ENCODE measurements at regions not wholly inside any gene's neighbourhood (a gene's known extent, or its start where the extent isn't known, plus 50 kb on each side); places are given as distances from the start of the nearest gene placed in this dataset.
"Not testable (repeated sequence)": the region's sequence is repeated elsewhere in the genome, so short reads cannot be mapped to it uniquely, and the experiment has no call there.

DNA sequence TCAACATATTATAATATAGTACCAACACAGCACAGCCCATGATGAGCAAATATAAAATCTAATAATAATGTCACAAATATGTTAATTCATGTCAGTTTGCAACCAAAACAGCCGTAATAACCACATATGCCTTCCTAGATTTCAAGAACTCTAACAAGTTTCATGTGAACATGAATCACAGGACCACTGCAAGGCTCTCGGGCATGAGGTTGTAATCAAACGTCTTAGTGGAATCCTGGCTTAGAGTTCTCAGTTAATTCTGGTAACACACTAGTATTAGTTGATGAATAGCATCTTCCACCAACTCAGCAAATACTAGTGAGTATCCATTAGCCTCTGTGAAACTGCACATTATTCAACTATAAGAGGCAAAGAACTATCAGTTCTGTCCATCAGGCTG, 379.3 kb upstream of the TENM3 start:
- DNase-seq (ENCODE audit: low spot score) = no peak

DNA sequence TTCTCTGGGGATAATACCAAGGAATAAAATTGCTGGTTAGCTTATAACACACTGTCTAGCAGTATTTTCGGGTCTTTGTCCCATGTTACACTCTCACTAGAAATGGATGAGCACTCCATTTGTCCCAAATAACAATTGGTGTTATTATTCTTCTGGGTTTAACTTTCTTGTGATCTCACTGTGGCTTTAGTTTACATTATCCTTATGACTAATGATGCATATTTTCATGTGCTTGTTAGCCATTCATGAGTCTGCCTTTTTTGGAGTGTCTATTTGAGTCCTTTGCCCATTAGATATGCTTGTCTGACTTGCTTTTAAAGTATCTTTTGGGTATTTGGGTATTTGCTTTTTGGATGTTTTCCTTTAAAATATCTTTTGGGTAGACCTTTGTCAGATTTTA, 372.9 kb upstream of the TENM3 start:
- no peak for DNase-seq (ENCODE audit: low spot score)

DNA sequence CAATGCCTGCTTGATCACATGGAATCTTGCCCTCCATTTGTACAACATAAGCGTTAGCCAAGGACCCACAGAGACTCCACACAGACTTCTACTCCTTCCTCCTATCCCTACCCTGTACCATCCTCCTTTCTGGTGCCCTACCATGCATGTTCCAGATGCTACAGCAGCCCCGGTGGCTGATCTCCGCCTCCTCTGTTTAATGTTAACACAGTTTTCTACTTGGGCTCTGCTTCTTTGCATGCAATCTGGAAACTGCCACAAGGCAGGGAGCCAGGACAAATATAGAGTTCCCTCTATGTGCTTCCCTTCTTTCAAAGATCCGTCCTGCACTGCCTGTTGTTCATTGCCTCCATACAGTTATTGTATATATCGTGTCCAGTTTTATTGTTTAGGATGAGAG, 368.6 kb upstream of the TENM3 start:
- no peak for DNase-seq (ENCODE audit: low spot score)

DNA sequence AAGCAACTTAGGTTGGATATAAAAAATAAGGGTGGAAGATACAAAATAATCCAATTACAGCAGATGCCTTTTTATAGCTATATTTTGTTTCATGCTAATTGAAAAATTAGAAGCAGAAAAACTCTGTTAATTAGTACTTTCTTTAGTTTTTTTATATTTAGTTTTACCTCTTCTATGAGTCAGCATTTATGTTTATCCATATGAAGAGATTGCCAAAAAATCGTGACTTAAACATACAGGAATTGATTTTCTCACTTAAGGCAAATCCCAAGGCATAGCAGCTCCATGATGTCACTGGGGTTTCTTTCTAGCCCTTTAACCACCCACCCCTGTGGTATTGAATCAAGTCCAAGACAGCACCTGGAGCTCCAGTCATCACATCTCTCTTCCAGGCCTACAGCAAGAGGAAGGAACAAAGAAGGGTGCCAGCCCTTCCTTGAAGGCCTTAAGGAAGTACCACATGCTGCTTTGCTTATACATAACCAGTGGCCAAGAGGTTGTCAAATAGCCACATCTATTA, 365.8 kb upstream of the TENM3 start:
- DNase-seq (ENCODE audit: low spot score) = no peak

DNA sequence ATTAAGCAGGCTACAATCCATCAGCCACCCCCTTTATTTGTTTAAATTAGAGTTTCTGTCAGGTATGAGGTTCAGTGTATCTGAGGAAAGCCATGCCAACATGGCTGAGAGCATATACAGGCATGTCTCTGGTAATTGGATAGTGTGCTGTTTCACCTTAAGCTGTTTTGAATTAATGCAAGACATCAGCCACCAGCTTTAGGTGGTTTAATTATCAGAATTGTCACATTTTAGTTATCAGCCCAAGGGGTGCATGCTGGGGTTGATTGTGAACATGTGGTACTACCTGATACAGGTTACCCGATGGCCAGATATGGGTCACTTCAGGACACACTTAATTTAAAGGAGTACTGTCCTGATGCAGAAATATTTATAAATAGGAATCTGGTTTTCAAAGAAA, 353.2 kb upstream of the TENM3 start:
- no peak for DNase-seq (ENCODE audit: low spot score)

DNA sequence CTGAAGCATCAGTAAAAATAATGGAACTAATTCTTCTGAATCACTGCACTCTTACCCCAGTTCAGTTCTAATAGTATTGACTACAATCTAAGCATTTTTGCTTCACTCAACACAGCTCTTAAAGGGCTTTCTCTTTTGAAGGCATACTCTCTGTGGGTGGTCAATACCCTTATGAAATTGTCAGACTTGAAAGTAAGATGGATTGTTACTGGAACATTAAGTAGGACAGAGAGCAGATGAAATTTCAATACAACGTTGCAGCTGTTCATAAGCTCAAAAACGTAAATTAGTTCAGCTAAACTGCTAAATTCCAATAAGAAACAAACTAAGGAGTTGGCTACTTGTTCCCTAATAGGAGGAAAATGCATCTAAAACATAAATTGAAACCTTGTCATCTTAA, 352.3 kb upstream of the TENM3 start:
- DNase-seq (ENCODE audit: low spot score) = no peak

DNA sequence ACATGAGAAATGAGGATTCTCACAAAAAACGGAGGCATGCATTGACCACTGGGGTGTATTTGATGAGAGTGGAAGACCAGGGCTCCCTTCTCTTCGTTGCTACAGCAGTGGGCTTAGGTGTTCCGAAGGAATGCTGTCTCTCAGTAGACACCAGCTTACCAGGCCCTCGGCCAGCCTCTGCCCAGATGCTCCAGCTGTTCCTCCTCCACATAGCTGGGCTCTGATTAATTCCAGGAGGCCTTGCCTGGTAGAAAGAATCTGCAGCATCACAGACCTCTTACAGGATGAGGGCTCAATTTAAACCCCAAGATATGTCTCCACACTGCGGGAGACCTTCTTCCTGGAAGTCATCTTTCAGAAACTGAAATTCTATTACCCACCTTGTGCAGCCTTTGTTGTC, 346.6 kb upstream of the TENM3 start:
- no peak for DNase-seq (ENCODE audit: low spot score)

DNA sequence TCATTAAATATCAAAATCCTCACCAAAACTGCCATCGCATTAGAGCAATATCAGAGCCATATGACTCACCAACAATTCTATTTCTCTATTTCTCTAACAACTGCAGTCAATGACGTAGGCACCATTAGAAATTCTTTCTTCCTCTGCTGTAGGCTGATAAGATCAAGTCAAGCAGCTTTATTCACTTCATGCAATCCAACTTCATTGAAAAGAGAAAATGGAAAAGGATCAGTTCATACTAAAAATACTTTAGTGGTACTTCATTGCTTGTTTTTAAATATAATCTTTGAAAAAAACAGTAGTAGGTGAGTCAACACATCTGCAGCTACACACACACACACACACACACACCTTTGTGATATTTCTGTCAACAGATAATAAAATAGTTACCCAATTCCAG, 345.3 kb upstream of the TENM3 start:
- DNase-seq (ENCODE audit: low spot score) = no peak

DNA sequence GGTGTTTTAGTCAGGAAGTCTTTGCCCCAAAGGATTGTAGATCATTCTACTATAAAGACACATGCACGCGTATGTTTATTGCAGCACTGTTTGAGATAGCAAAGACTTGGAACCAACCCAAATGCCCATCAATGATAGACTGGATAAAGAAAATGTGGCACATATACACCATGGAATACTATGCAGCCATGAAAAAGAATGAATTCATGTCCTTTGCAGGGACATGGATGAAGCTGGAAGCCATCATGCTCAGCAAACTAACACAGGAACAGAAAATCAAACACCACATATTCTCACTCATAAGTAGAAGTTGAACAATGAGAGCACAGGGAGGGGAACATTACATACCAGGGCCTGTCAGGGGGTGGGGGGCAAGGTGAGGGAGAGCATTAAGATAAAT, 340.8 kb upstream of the TENM3 start:
- DNase-seq (ENCODE audit: low spot score) = not testable (repeated sequence)

DNA sequence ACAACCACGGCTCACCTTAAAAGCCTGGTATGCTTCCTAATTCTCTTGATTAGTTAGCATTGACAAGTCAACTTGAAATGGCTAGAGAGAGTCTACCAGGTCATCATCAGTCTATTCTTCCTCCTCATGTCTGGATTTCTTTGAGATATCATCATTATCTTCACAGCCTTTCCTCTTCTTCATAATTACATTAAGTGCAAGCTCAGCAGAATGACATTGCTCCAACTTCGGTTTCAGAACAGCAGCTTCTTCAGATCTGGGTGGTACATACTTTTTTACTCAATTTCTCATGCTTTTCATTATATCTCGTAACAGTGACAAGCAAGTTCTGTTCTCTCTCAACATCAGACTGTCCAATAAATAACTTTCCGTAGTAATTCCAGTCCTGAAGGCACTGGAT, 337.5 kb upstream of the TENM3 start:
- no peak for DNase-seq (ENCODE audit: low spot score)

DNA sequence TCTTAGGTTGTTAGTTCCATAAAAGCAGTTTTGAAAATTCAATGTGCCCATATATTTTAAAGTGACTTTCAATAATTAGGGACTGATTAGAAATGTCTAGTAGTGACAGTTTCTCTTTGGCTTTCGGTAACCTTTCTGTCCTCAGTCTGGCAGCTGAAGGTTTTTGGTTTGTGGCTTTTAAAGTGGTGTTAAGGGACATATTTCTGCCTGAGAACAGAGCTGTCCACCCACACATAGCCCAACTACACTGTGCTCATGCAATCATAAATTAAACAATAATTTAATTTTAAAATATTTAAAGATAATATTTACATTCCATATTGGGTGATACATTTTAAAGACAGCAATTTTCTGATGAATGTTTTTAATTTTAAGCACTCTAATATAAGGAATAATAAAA, 335.0 kb upstream of the TENM3 start:
- DNase-seq (ENCODE audit: low spot score) = no peak

DNA sequence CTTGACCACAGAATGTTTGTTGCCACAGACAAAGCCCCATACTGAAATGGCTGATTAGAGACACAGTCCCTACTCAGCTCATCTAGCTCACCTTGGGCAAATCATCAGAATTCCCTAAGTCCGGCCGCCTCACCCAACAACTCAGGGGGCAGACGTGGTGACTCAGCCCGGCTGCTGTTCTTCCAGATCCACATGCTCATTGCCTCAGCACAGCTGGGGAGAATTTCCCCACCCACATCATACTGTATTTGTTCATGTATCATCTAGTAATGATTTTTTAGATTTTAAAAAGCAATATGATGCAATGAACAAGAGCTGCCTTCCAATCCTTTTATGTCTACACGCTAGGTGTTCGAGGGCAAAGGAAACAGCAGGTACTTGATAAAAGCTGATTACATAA, 333.8 kb upstream of the TENM3 start:
- DNase-seq (ENCODE audit: low spot score) = no peak

DNA sequence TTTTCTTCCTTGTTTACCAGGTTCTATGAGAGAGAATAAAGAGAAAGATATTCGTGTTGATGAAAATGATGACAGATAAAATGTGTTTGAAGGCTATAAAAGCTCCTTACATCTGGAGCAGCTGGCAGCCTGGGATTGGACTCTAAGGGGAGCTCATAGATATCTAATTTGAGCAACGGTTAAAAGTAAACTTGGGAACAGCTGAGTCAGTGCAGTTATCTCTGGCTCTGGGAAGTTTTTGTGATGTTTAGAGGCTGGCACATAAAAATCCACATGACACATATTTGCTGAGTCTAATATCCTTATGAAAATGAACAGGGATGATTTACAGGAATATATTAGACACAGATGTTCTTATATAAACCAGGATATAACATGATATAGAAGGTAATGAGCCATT, 331.8 kb upstream of the TENM3 start:
- DNase-seq (ENCODE audit: low spot score) = no peak

DNA sequence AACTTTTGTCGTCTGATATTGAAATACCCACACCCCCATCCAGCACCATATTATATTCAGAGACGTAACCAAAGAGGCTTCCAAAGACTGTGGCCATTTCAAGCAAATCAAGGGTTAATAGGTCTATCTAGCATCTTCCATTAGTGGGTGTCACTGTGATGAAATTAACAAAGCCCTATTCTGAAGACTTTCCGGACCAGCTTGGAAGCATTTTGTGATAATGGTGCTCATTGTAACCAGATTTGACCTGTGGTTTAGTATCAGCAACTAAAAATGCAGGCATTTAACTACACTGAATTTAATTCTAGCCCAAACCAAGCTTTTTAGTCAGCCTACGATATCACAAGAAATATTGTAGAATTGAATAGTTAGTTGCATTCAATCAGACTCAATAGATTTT, 309.7 kb upstream of the TENM3 start:
- DNase-seq (ENCODE audit: low spot score) = no peak

DNA sequence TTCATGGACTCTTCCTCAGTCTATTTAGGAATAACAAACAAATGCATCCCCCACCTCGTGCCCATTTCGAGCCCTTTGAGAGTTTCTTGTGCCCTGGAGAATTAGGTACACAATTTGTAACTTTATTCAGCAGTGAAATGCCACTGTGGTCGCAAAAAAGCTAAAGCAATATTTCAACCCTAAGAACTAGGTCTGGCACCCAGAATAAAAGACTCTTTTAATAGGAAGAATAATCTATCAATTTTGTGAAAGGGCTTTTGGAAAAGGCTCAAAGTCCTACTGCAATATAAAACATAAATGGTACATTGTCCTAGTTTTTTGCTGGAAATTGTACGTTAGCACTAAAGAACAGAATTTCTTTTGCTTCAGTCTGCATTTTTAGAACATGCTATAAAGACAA, 304.6 kb upstream of the TENM3 start:
- no peak for DNase-seq (ENCODE audit: low spot score)

DNA sequence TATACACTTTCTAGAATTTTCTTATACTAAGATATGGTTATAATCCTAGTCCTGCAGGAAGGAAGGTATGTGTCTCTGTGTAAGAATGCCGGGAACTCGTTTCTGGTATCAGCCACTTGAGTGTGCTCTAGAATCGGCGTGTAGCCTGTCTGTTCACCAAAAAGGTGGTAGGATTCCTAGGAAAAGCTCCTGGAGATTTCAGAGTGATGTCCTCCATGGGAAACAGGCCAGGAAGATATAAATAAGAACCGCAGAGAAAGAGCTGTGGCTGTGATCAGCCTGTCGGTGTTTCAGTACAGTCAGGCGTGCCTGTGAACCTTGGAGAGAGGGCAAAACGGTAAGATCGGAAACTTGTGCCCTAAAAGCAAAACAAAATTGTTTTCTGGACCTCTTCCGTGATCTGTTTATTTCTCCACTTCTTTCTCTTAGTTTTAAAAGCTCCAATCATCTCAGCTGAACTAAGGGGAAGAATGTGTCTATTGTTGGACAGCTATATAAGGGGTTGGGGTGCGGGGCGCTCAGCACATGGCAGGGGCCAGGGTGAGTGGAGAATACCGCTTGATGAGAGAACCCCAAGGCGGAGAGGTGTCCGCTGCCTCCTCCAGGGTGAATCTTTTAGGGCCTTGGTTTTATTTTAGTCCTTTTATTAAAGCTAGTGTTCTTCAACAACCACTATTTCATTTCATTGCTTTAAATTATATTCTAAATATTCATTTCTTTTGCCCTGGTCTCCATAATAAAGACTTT, 303.8 kb upstream of the TENM3 start:
- DNase-seq (ENCODE audit: low spot score) = no peak

DNA sequence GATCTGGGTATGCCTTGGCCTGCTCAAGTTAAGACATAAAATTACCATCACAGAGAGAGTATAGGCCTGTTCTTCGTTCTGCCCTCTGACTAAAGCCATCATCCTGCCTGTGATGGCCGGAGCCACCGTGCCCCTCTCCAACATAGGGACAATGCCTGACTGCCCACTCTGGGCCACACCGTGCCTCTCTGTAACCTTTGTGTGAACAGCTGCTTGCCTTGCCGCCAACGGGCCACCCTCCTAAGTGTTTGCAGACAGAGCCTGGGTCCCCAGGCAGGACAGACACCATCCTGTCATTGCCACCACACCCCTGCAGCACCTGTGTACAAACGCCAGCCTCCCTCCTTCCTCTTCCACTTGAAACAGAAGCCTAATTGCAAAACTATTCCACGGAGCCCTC, 298.7 kb upstream of the TENM3 start:
- no peak for DNase-seq (ENCODE audit: low spot score)

DNA sequence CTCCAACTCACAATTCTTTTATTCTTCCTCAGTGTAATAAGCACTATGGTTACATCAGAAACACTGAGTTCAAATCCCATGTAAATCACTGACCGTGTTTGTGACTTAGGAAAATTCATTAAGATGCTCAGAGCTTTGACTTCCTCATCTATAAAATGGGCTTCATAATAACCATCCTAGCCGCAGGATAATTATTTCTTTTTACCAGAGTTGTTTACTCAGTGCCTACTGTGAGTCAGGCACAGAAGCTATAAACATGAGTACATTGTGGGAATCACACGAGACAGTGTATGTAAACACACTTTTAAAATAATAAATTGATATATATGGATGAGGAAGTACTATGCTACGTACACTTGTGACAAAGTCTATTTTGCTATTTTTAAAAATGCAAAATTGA, 296.3 kb upstream of the TENM3 start:
- no peak for DNase-seq (ENCODE audit: low spot score)

DNA sequence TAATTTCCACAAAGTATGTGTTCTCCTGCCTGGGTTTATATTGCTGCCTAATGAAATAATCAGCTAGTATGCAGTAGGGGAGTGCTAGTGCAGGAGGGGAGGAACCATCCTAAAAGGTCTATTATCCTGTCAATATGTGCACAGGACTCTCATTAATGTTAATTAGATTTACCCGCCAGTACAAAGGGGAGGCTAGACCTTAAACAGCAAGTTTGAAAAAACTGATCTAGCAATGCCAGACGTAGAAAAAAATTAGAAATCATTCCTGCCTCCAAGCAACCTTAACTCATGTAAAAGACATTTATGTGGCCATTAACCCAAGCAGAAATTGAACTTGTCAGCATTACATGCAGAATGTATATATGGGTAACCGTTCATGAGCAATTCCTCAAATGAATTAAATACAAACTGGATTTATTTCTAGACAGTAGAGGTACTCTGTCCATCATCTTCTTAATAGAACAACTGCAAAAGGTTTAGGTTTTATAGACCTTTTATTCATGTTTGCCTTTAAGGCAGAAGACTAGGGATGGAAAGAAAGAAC, 294.3 kb upstream of the TENM3 start:
- DNase-seq (ENCODE audit: low spot score) = no peak

DNA sequence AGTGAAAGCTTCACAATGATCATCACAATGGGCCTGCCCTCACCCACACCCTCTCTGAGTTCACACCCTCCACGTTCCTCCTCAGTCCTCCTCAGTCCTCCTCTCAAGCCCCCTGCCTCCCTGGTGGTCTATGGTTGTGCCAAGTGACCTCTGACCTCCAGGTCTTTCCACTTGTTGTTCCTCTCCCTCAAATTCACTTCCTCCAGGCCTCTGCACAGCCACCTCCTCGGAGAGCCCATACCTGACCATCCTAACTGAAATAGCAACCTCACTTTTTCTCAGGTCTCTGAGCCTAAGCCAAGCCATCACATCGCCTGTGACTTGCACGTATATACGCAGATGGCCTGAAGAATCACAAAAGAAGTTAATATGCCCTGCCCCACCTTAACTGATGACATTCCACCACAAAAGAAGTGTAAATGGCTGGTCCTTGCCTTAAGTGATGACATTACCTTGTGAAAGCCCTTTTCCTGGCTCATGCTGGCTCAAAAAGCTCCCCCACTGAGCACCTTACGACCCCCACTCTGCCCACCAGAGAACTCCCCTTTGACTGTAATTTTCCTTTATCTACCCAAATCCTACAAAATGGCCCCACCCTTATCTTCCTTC, 293.4 kb upstream of the TENM3 start:
- DNase-seq (ENCODE audit: low spot score) = no peak

DNA sequence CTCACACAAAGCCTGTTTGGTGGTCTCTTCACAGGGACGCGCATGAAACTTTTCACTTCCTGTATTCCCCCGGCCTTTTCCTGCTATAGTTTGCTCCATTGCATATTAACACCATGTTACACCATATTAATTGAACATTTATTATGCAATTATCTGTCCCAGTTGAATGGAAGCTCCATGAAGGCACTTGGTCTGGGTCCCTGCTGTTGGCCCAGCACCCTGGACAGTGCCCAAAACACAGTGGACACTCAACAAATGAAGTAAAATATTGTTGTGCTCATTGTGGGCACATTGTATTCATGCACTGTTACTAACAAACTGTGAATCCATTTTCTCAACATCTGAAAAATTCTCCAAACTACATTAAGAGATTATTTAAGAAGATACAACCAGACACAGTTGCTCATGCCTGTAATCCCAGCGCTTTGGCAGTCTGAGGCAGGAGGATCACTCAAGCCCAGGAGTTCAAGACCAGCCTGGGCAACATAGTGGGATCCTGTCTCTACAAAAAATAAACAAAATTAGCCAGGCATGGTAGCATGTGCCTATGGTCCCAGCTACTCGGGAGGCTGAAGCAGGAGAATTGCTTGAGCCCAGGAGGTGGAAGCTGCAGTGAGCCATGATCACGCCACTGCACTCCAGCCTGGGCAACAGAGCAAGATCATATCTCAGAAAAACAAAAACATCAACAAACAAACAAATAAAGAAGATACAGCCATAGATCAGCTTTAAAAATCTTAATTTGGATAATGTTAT, 292.7 kb upstream of the TENM3 start:
- DNase-seq (ENCODE audit: low spot score) = no peak

DNA sequence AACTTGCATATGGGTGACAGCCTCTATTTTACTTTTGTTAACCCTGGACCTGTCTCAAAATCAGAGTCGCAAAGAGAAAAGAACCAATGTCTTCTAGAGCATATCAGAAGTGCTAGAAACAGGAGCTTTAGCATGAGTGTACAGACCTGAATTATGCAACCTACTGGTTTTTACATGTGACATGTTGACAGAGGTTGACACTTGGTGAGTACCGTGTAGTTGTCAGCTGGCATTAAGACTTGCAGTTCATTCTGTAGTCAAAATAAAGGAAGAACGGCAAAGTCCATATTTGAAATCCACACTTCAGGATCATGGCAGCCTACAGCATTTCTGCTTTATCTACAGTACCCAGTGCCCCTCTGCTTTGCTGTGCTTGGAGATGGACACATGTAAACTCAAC, 291.9 kb upstream of the TENM3 start:
- no peak for DNase-seq (ENCODE audit: low spot score)

DNA sequence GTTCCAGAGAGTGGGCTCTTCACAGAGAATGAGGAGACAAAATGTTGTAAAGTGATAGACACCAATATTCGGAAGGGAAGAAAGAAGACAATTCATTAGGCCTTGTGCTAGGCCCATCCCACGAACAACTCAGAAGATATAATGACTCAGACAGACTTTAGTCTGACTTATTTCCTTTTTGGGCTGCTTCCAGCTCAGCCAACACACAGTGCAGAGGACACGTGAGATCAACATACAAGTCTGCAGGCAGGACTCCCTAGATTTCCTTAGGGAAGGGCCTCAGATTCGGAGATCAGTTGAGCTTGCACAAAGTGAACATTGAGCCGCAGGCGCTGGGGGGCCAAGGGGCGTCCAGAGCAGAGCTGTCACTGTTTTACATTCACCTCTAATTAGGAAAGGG, 290.7 kb upstream of the TENM3 start:
- DNase-seq (ENCODE audit: low spot score) = no peak

All from left forelimb (tissue), 1 donor.